IMR-90 (cell line): ENCODE measurements at regions not wholly inside any gene's neighbourhood (a gene's known extent, or its start where the extent isn't known, plus 50 kb on each side); places are given as distances from the start of the nearest gene placed in this dataset.

ENCODE experiments used
- ATAC-seq: fragments of 200-7000 bp; cut with Tn5 transposase; 2 replicates; pipeline ENCODE4 v1.9.1; 2020; ENCODE audit warnings: low read depth, mild to moderate bottlenecking, moderate library complexity
- BruUV-seq: library from RNA; stranded (reverse); fragments of 400-500 nt; replicated peaks from 2 replicates; lab custom pipeline; 2021; lab: Mats Ljungman, UMichigan
- CTCF ChIA-PET: fragments of 300-600 bp; formaldehyde crosslinking; extraction: SDS; loops from one replicate; lab custom pipeline; 2021; ENCODE audit warnings: antibody characterized with exemption; lab: Yijun Ruan, JAX
- POLR2A ChIA-PET: fragments of 300-600 bp; sonication (Branson Sonifier 250); formaldehyde crosslinking; loops from one replicate; lab custom pipeline; 2022; ENCODE audit warnings: antibody characterized with exemption; ENCODE audit not compliant: unreplicated experiment; lab: Charles Lee
- DNase-seq: peaks from one replicate; pipeline ENCODE4 v3.0.0; 2013
- H2AFZ ChIP-seq: replicated peaks from 2 replicates; pipeline ENCODE3; 2013; ENCODE audit warnings: low read length, mild to moderate bottlenecking; ENCODE audit not compliant: poor library complexity
- H2AK5ac ChIP-seq: 2 replicates; pipeline ENCODE4 v1.6.1; 2013; ENCODE audit warnings: low read depth, low read length, inconsistent platforms
- H2AK9ac ChIP-seq: replicated peaks from 2 replicates; pipeline ENCODE3; 2013; ENCODE audit warnings: mild to moderate bottlenecking, low read depth, low read length, moderate library complexity; ENCODE audit not compliant: poor library complexity
- H2BK120ac ChIP-seq: 2 replicates; pipeline ENCODE4 v1.6.1; 2013; ENCODE audit warnings: low read depth, low read length, inconsistent platforms
- H2BK15ac ChIP-seq: 3 replicates; pipeline ENCODE4 v1.6.1; 2013; ENCODE audit warnings: low read depth, low read length, inconsistent platforms
- H2BK20ac ChIP-seq: 2 replicates; pipeline ENCODE4 v1.6.1; 2013; ENCODE audit warnings: low read depth, mild to moderate bottlenecking, inconsistent platforms, low read length, moderate library complexity
- H2BK5ac ChIP-seq: 2 replicates; pipeline ENCODE4 v1.6.1; 2013; ENCODE audit warnings: mild to moderate bottlenecking, low read depth, low read length, inconsistent platforms; ENCODE audit not compliant: poor library complexity, severe bottlenecking
- H3K14ac ChIP-seq: replicated peaks from 2 replicates; pipeline ENCODE4 v1.6.1; 2013; ENCODE audit warnings: low read depth, low read length, inconsistent platforms
- H3K18ac ChIP-seq: 2 replicates; pipeline ENCODE4 v1.6.1; 2013; ENCODE audit warnings: low read depth, low read length, control low read depth
- H3K23ac ChIP-seq: 2 replicates; pipeline ENCODE4 v1.6.1; 2013; ENCODE audit warnings: low read depth, low read length, inconsistent platforms
- H3K27ac ChIP-seq: 2 replicates; pipeline ENCODE4 v1.5.1; 2013; ENCODE audit warnings: mild to moderate bottlenecking, control low read depth, low read length; ENCODE audit not compliant: insufficient read depth
- H3K27me3 ChIP-seq: 2 replicates; pipeline ENCODE4 v1.6.1; 2013; ENCODE audit warnings: low read length; ENCODE audit not compliant: control insufficient read depth, insufficient read depth
- H3K36me3 ChIP-seq: 2 replicates; pipeline ENCODE4 v1.6.1; 2013; ENCODE audit warnings: low read length, mixed read lengths; ENCODE audit not compliant: control insufficient read depth, insufficient read depth
- H3K4ac ChIP-seq: 2 replicates; pipeline ENCODE4 v1.6.1; 2013; ENCODE audit warnings: low read depth, low read length, inconsistent platforms
- H3K4me1 ChIP-seq: 2 replicates; pipeline ENCODE4 v1.6.1; 2013; ENCODE audit warnings: low read length, mixed read lengths; ENCODE audit not compliant: control insufficient read depth, insufficient read depth
- H3K4me2 ChIP-seq: 2 replicates; pipeline ENCODE4 v1.6.1; 2013; ENCODE audit warnings: low read depth, mild to moderate bottlenecking, control low read depth, low read length, moderate library complexity
- H3K4me3 ChIP-seq: 2 replicates; pipeline ENCODE4 v1.5.1; 2013; ENCODE audit warnings: low read depth, mild to moderate bottlenecking, control low read depth, low read length, moderate library complexity; ENCODE audit not compliant: insufficient read depth
- H3K56ac ChIP-seq: 2 replicates; pipeline ENCODE4 v1.6.1; 2013; ENCODE audit warnings: low read length, inconsistent platforms; ENCODE audit not compliant: insufficient read depth; ENCODE audit errors: extremely low read depth
- H3K79me1 ChIP-seq, 2 experiments: 2 replicates each; pipeline ENCODE4 v1.6.1; 2013; ENCODE audit warnings: low read length in 2 of 2, inconsistent platforms in 1 of 2, low read depth in 1 of 2
- H3K9ac ChIP-seq: 2 replicates; pipeline ENCODE4 v1.6.1; 2013; ENCODE audit warnings: low read depth, low read length, control low read depth
- H3K9me1 ChIP-seq: 2 replicates; pipeline ENCODE4 v1.6.1; 2013; ENCODE audit warnings: low read length, inconsistent platforms; ENCODE audit not compliant: insufficient read depth
- H3K9me3 ChIP-seq: 2 replicates; pipeline ENCODE4 v1.6.1; 2013; ENCODE audit warnings: low read length; ENCODE audit not compliant: control insufficient read depth, insufficient read depth
- H4K20me1 ChIP-seq: 2 replicates; pipeline ENCODE4 v1.6.1; 2013; ENCODE audit warnings: low read length, inconsistent platforms; ENCODE audit not compliant: insufficient read depth
- H4K5ac ChIP-seq: 2 replicates; pipeline ENCODE4 v1.6.1; 2013; ENCODE audit warnings: mild to moderate bottlenecking, low read depth, low read length, control low read depth
- H4K8ac ChIP-seq, 2 experiments: 2 replicates each; pipeline ENCODE4 v1.6.1; 2013; ENCODE audit warnings: low read depth in 2 of 2, low read length in 2 of 2, control low read depth in 1 of 2, inconsistent platforms in 1 of 2
- H4K91ac ChIP-seq: 2 replicates; pipeline ENCODE4 v1.6.1; 2013; ENCODE audit warnings: low read depth, low read length, inconsistent platforms; ENCODE audit not compliant: insufficient read depth
- RAD21 ChIP-seq: IDR thresholded peaks from 2 replicates; pipeline ENCODE4 v1.6.1; 2012; ENCODE audit warnings: low read length, improper control_type of control experiment
- SMC3 ChIP-seq: fragments of 150-350 bp; IDR thresholded peaks from 2 replicates; pipeline ENCODE4 v1.6.1; 2016; ENCODE audit warnings: low read depth, mild to moderate bottlenecking, antibody characterized with exemption, low read length, moderate library complexity
- WGBS, 2 experiments: methylation state at CpG; one replicate each; pipeline versions ENCODE4 v1.1.5 to v1.1.7; 2013; ENCODE audit warnings: missing lambda C conversion rate in 2 of 2; ENCODE audit not compliant: insufficient read length in 1 of 2; ENCODE audit errors: extremely low coverage in 2 of 2; 5-methylcytosine and 5-hydroxymethylcytosine counted together
- dilution Hi-C: fragments of 300-500 bp; cut with HindIII; formaldehyde crosslinking; loops from one replicate; pipeline ENCODE4 v1.14.3; 2018; ENCODE audit warnings: low sequenced_read_pairs; ENCODE audit not compliant: unreplicated experiment
- in situ Hi-C: fragments of 300-500 bp; cut with MboI; formaldehyde crosslinking; loops from 3 replicates; pipeline ENCODE4 v1.14.3; 2019; ENCODE audit warnings: low sequenced_read_pairs, inconsistent platforms, mixed read lengths
- intact Hi-C: fragments of 100-400 bp; cut with micrococcal nuclease; formaldehyde crosslinking; loops from 2 replicates; pipeline ENCODE4 v1.10.0; 2022

DNA sequence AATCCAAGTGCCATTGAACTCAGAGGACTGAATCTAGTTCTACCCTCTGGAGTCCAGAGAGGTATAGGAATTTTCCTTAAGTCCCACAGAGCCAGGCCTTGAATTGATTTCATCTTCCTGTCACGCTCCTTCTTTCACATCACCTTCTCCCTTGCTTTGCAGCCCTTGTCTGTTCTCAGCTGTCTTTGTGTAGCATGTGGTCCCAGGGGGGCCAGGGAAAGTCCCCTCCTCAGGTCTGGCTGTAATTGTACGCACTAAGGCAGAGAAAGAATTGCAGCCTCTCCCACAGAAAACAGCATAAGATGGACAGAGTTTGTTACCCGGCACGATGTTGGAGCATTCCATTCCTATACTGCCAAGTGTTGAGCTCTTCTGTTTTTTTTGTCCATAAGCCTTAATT lies 153.6 kb downstream of the FAM78B start:
- Histone ChIP-seq H2BK15ac (no peak overlapping the region), H3K9ac (no peak overlapping the region), H3K27ac (no peak overlapping the region), H4K8ac (no peak overlapping the region), H3K18ac (no peak overlapping the region), H2AFZ (no peak overlapping the region), H3K9me1 (no peaks in the 10 kb centered on the region), H4K20me1 (no peaks in the 10 kb centered on the region), H3K4me3 (no peak overlapping the region), H3K14ac (no peak overlapping the region), H3K56ac (no peak overlapping the region), H3K79me1 (no peaks in the 10 kb centered on the region), H3K4me1 (no peaks in the 10 kb centered on the region), H3K27me3 (no peaks in the 10 kb centered on the region), H3K36me3 (no peaks in the 10 kb centered on the region), H3K4ac (no peak overlapping the region), H2BK5ac (no peak overlapping the region), H2BK20ac (no peak overlapping the region), H2AK9ac (no peak overlapping the region), H3K9me3 (peaks cover 8% of the 10 kb centered on the region; the same call in 1 of the 2 replicates), H4K91ac (no peak overlapping the region), H4K5ac (no peak overlapping the region), H3K23ac (no peak overlapping the region), H3K4me2 (no peak overlapping the region), H2BK120ac (no peak overlapping the region), H2AK5ac (no peak overlapping the region)
- dilution Hi-C loops = no loop called here
- DNase-seq (no peak), ATAC-seq (no peak)
- POLR2A ChIA-PET = no interaction called here
- intact Hi-C loops = no loop called here
- TF ChIP-seq RAD21 (no peak), SMC3 (no peak)
- BruUV-seq = no TSS peak
- CTCF ChIA-PET = no interaction called here
- in situ Hi-C loops = no loop called here
- no CpG with 5 or more reads among the region's 4 CpGs for WGBS, 2 experiments
